ENCODE measurements at regions not wholly inside any gene's neighbourhood (a gene's known extent, or its start where the extent isn't known, plus 50 kb on each side); places are given as distances from the start of the nearest gene placed in this dataset.

DNA sequence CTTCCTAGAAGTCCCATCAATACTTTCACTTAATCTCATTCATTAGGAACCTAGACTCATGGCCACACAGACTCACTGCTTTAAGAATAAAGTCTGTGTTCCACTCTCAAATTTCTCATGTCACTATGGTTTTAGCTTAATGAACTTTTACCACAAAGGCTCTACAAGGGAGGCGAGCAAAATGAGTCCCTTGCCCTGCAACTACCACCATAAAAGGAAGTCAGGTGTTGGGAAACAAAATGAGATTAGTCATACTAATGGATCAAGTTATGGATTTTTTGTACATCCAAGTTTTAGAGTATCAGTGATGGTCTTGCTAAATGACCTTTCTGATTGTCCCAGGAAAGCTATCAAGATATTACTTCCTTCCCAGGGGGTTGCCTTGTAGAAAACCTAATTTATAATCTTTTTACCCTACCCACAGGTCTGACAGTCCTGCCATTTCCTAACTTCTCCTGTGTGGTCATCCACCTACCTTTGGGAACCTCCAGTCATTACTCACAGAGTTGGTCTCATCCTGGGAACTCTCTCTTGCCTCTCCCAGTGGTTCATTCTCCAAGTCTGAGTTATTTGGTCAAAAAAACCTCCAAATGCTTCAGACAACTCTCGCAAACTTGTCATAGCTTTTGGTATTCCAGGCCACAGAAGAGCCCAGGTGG is 51.8 kb upstream of the SLC16A1 start:
- DNase-seq = no peak
- Histone ChIP-seq H3K27ac (ENCODE audit: low read depth, low read length) (no peak overlapping the region), H2BK12ac (ENCODE audit: low read length) (no peak overlapping the region), H3K36me3 (ENCODE audit: control insufficient read depth in 1 of 2, insufficient read depth in 2 of 2, low read length in 2 of 2) (no peaks in the 10 kb centered on the region), H3K18ac (ENCODE audit: low read length) (no peak overlapping the region), H3K27me3 (ENCODE audit: insufficient read depth, low read length) (no peaks in the 10 kb centered on the region), H2AFZ (ENCODE audit: insufficient read depth, low read length, poor library complexity) (no peak overlapping the region), H4K91ac (ENCODE audit: low read depth, low read length) (no peak overlapping the region), H3K4me1 (ENCODE audit: control insufficient read depth in 1 of 2, insufficient read depth in 2 of 2, low read length in 2 of 2) (no peaks in the 10 kb centered on the region), H2BK5ac (ENCODE audit: low read depth, low read length, poor library complexity) (no peak overlapping the region), H3K79me1 (ENCODE audit: low read length) (no peaks in the 10 kb centered on the region), H3K9ac (ENCODE audit: low read length) (no peak overlapping the region), H2BK120ac (ENCODE audit: insufficient read depth, low read length, poor library complexity) (no peak overlapping the region), H3K4me2 (ENCODE audit: low read length) (no peak overlapping the region), H4K12ac (ENCODE audit: low read depth, low read length) (no peak overlapping the region), H3K23ac (ENCODE audit: low read length) (no peak overlapping the region), H3K14ac (ENCODE audit: low read length) (no peak overlapping the region), H2AK5ac (ENCODE audit: low read length) (no peak overlapping the region), H3K4me3 (ENCODE audit: low read depth, low read length) (no peak overlapping the region), H3K4ac (ENCODE audit: low read depth, low read length) (no peak overlapping the region), H4K8ac (ENCODE audit: low read depth, low read length) (no peak overlapping the region), H3K79me2 (ENCODE audit: control insufficient read depth, insufficient read depth, low read length, poor library complexity) (no peaks in the 10 kb centered on the region), H3K9me3 (ENCODE audit: insufficient read depth, low read depth, low read length) (no peaks in the 10 kb centered on the region)
- WGBS (ENCODE audit: extremely low coverage, insufficient coverage, insufficient read length) = no CpG with 5 or more reads among the region's 2 CpGs

DNA sequence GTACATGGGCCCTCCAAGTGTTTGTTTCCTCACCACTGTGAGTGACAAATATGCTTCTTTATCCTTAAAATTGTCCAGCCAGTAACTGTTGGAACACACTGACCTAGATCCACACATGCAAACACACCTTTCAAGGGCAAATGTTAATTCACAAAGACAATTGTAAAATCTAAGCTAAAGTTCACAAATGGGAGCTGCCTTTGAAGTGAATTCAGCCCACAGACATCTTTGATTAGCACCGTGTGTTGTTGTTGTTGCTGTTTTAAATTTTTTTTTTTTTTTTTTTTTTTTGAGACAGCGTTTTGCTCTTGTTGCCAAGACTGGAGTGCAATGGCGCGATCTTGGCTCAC is 52.3 kb upstream of the SLC16A1 start:
- H3K79me2 ChIP-seq (ENCODE audit: control insufficient read depth, insufficient read depth, low read length, poor library complexity) = no peaks in the 10 kb centered on the region
- H3K4me3 ChIP-seq (ENCODE audit: low read depth, low read length) = no peak overlapping the region
- no peak overlapping the region for H3K14ac ChIP-seq (ENCODE audit: low read length)
- no peaks in the 10 kb centered on the region for H3K9me3 ChIP-seq (ENCODE audit: insufficient read depth, low read depth, low read length)
- no peak overlapping the region for H4K91ac ChIP-seq (ENCODE audit: low read depth, low read length)
- no peak overlapping the region for H2BK5ac ChIP-seq (ENCODE audit: low read depth, low read length, poor library complexity)
- no peaks in the 10 kb centered on the region for H3K79me1 ChIP-seq (ENCODE audit: low read length)
- H4K12ac ChIP-seq (ENCODE audit: low read depth, low read length) = no peak overlapping the region
- H3K4ac ChIP-seq (ENCODE audit: low read depth, low read length) = no peak overlapping the region
- H2AFZ ChIP-seq (ENCODE audit: insufficient read depth, low read length, poor library complexity) = no peak overlapping the region
- H4K8ac ChIP-seq (ENCODE audit: low read depth, low read length) = no peak overlapping the region
- no peak overlapping the region for H3K9ac ChIP-seq (ENCODE audit: low read length)
- no peak overlapping the region for H2AK5ac ChIP-seq (ENCODE audit: low read length)
- no peak for DNase-seq
- no peak overlapping the region for H3K18ac ChIP-seq (ENCODE audit: low read length)
- no peaks in the 10 kb centered on the region for H3K27me3 ChIP-seq (ENCODE audit: insufficient read depth, low read length)
- H3K4me2 ChIP-seq (ENCODE audit: low read length) = no peak overlapping the region
- no peaks in the 10 kb centered on the region for H3K36me3 ChIP-seq (ENCODE audit: control insufficient read depth in 1 of 2, insufficient read depth in 2 of 2, low read length in 2 of 2)
- no CpG with 5 or more reads among the region's 4 CpGs for WGBS (ENCODE audit: extremely low coverage, insufficient coverage, insufficient read length)
- no peak overlapping the region for H2BK12ac ChIP-seq (ENCODE audit: low read length)
- no peaks in the 10 kb centered on the region for H3K4me1 ChIP-seq (ENCODE audit: control insufficient read depth in 1 of 2, insufficient read depth in 2 of 2, low read length in 2 of 2)
- H3K27ac ChIP-seq (ENCODE audit: low read depth, low read length) = no peak overlapping the region
- no peak overlapping the region for H3K23ac ChIP-seq (ENCODE audit: low read length)
- no peak overlapping the region for H2BK120ac ChIP-seq (ENCODE audit: insufficient read depth, low read length, poor library complexity)

DNA sequence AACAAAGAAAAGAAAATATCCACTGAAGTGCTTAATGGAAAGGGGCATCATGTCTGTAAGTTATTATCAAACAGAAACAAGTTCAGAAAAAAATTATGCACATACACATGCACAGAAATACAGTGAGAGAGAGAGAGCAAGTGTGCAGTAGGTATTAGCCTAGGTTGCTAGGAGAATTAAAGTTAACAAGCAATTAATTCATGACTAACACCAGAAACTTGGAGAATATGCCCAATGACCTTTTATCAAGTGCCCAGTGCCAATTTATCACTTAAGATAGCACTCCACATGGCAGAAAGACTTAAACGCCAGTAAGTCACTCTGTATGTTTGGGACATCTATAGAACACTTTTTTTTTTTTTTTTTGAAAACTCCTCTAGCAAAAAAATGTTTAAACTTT is 56.2 kb upstream of the SLC16A1 start:
- Histone ChIP-seq H2AFZ (ENCODE audit: insufficient read depth, low read length, poor library complexity) (no peak overlapping the region), H3K9me3 (ENCODE audit: insufficient read depth, low read depth, low read length) (no peaks in the 10 kb centered on the region), H2BK120ac (ENCODE audit: insufficient read depth, low read length, poor library complexity) (no peak overlapping the region), H3K9ac (ENCODE audit: low read length) (no peak overlapping the region), H3K18ac (ENCODE audit: low read length) (no peak overlapping the region), H3K4me2 (ENCODE audit: low read length) (no peak overlapping the region), H4K12ac (ENCODE audit: low read depth, low read length) (no peak overlapping the region), H4K8ac (ENCODE audit: low read depth, low read length) (no peak overlapping the region), H3K27me3 (ENCODE audit: insufficient read depth, low read length) (no peaks in the 10 kb centered on the region), H3K23ac (ENCODE audit: low read length) (no peak overlapping the region), H3K4me1 (ENCODE audit: control insufficient read depth in 1 of 2, insufficient read depth in 2 of 2, low read length in 2 of 2) (no peaks in the 10 kb centered on the region), H3K27ac (ENCODE audit: low read depth, low read length) (no peak overlapping the region), H4K91ac (ENCODE audit: low read depth, low read length) (no peak overlapping the region), H3K4ac (ENCODE audit: low read depth, low read length) (no peak overlapping the region), H3K36me3 (ENCODE audit: control insufficient read depth in 1 of 2, insufficient read depth in 2 of 2, low read length in 2 of 2) (no peaks in the 10 kb centered on the region), H3K4me3 (ENCODE audit: low read depth, low read length) (no peak overlapping the region), H2BK12ac (ENCODE audit: low read length) (no peak overlapping the region), H3K79me2 (ENCODE audit: control insufficient read depth, insufficient read depth, low read length, poor library complexity) (no peaks in the 10 kb centered on the region), H3K79me1 (ENCODE audit: low read length) (no peaks in the 10 kb centered on the region), H3K14ac (ENCODE audit: low read length) (no peak overlapping the region), H2BK5ac (ENCODE audit: low read depth, low read length, poor library complexity) (no peak overlapping the region), H2AK5ac (ENCODE audit: low read length) (no peak overlapping the region)
- no CpG with 5 or more reads among the region's 1 CpG for WGBS (ENCODE audit: extremely low coverage, insufficient coverage, insufficient read length)
- DNase-seq = no peak

DNA sequence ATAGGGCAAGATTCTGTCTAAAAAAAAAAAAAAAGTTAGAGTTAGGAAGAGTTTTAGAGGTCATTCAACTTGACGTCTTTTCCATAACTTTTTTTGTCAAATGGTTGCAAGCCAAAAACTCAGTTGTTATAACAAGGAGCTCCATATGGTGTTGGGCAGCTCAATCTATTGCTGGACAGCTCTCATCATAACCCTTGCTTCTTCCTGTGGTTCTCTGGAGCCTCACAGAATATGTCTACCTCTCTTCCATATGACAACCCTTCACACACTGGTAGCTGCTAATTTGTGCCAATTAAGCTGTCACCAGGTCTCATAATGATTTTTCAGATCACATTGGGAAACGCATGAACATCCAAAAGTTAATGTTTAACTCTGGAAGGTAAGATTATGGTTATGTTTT is 57.8 kb upstream of the SLC16A1 start:
- no peak overlapping the region for H2AK5ac ChIP-seq (ENCODE audit: low read length)
- H3K14ac ChIP-seq (ENCODE audit: low read length) = no peak overlapping the region
- H3K23ac ChIP-seq (ENCODE audit: low read length) = no peak overlapping the region
- H3K79me1 ChIP-seq (ENCODE audit: low read length) = no peaks in the 10 kb centered on the region
- H3K4me1 ChIP-seq (ENCODE audit: control insufficient read depth in 1 of 2, insufficient read depth in 2 of 2, low read length in 2 of 2) = no peaks in the 10 kb centered on the region
- DNase-seq = no peak
- no peaks in the 10 kb centered on the region for H3K27me3 ChIP-seq (ENCODE audit: insufficient read depth, low read length)
- H3K18ac ChIP-seq (ENCODE audit: low read length) = no peak overlapping the region
- H2BK120ac ChIP-seq (ENCODE audit: insufficient read depth, low read length, poor library complexity) = no peak overlapping the region
- no peak overlapping the region for H3K27ac ChIP-seq (ENCODE audit: low read depth, low read length)
- WGBS (ENCODE audit: extremely low coverage, insufficient coverage, insufficient read length) = no CpG with 5 or more reads among the region's 2 CpGs
- H3K4ac ChIP-seq (ENCODE audit: low read depth, low read length) = no peak overlapping the region
- no peaks in the 10 kb centered on the region for H3K79me2 ChIP-seq (ENCODE audit: control insufficient read depth, insufficient read depth, low read length, poor library complexity)
- no peak overlapping the region for H2BK12ac ChIP-seq (ENCODE audit: low read length)
- no peaks in the 10 kb centered on the region for H3K9me3 ChIP-seq (ENCODE audit: insufficient read depth, low read depth, low read length)
- H4K8ac ChIP-seq (ENCODE audit: low read depth, low read length) = no peak overlapping the region
- no peak overlapping the region for H3K4me3 ChIP-seq (ENCODE audit: low read depth, low read length)
- H2AFZ ChIP-seq (ENCODE audit: insufficient read depth, low read length, poor library complexity) = no peak overlapping the region
- no peak overlapping the region for H3K9ac ChIP-seq (ENCODE audit: low read length)
- H3K36me3 ChIP-seq (ENCODE audit: control insufficient read depth in 1 of 2, insufficient read depth in 2 of 2, low read length in 2 of 2) = no peaks in the 10 kb centered on the region
- no peak overlapping the region for H4K12ac ChIP-seq (ENCODE audit: low read depth, low read length)
- no peak overlapping the region for H3K4me2 ChIP-seq (ENCODE audit: low read length)
- no peak overlapping the region for H2BK5ac ChIP-seq (ENCODE audit: low read depth, low read length, poor library complexity)
- no peak overlapping the region for H4K91ac ChIP-seq (ENCODE audit: low read depth, low read length)

Data from trophoblast cell (in vitro differentiated cells and primary cell).